Stimulated activated effector memory CD8-positive, alpha-beta T cell treated with anti-CD3 and anti-CD28 coated beads, Interleukin-12 subunit alpha, Interleukin-12 subunit beta, amount 100 ng/mL, for 72 hours (primary cell): ENCODE measurements at regions not wholly inside any gene's neighbourhood (a gene's known extent, or its start where the extent isn't known, plus 50 kb on each side); places are given as distances from the start of the nearest gene placed in this dataset.
"Not testable (repeated sequence)": the region's sequence is repeated elsewhere in the genome, so short reads cannot be mapped to it uniquely, and the experiment has no call there.

Source experiments
- ATAC-seq: fragments of 150-1000 bp; cut with Tn5 transposase; 2 replicates; pipeline ENCODE4 v1.10.0; 2021
- DNase-seq, 2 donors: peaks; one replicate each; pipeline ENCODE4 v3.0.0; 2021 to 2022; ENCODE audit warnings: low spot score in 2 of 2
- H3K27ac Mint-ChIP-seq: one replicate; pipeline ENCODE4 v1.8.0; 2022; ENCODE audit warnings: mild to moderate bottlenecking, mixed read lengths
- H3K36me3 Mint-ChIP-seq: one replicate; pipeline ENCODE4 v1.8.0; 2022; ENCODE audit warnings: mild to moderate bottlenecking, mixed read lengths
- H3K4me1 Mint-ChIP-seq: one replicate; pipeline ENCODE4 v1.8.0; 2022; ENCODE audit warnings: mixed read lengths
- H3K4me3 Mint-ChIP-seq: one replicate; pipeline ENCODE4 v1.8.0; 2022; ENCODE audit warnings: mild to moderate bottlenecking, mixed read lengths
- H3K9me3 Mint-ChIP-seq: one replicate; pipeline ENCODE4 v1.8.0; 2022; ENCODE audit warnings: mixed read lengths

GRCh38 chrX:9372866-9373265 lies 92.0 kb upstream of the TBL1X start:
- H3K27ac Mint-ChIP-seq = no peak overlapping the region
- DNase-seq (no peak), ATAC-seq (no peak)
- H3K4me1 Mint-ChIP-seq = peaks cover 6% of the 10 kb centered on the region
- no peak overlapping the region for H3K4me3 Mint-ChIP-seq
- no peaks in the 10 kb centered on the region for H3K36me3 Mint-ChIP-seq
- no peaks in the 10 kb centered on the region for H3K9me3 Mint-ChIP-seq

GRCh38 chrX:9373789-9374188 lies 91.1 kb upstream of the TBL1X start:
- Mint-ChIP-seq H3K36me3 (no peaks in the 10 kb centered on the region), H3K4me3 (no peak overlapping the region), H3K9me3 (no peaks in the 10 kb centered on the region), H3K4me1 (peaks cover 9% of the 10 kb centered on the region), H3K27ac (no peak overlapping the region)
- DNase-seq = no peak
- no peak for ATAC-seq

GRCh38 chrX:9374555-9374954 lies 90.3 kb upstream of the TBL1X start:
- Mint-ChIP-seq H3K9me3 (no peaks in the 10 kb centered on the region), H3K4me1 (peaks cover 17% of the 10 kb centered on the region), H3K27ac (no peak overlapping the region), H3K36me3 (no peaks in the 10 kb centered on the region), H3K4me3 (no peak overlapping the region)
- ATAC-seq = no peak
- DNase-seq = no peak

GRCh38 chrX:9376111-9376510 lies 88.7 kb upstream of the TBL1X start:
- DNase-seq (no peak), ATAC-seq (no peak)
- Mint-ChIP-seq H3K4me3 (no peak overlapping the region), H3K27ac (no peak overlapping the region), H3K36me3 (no peaks in the 10 kb centered on the region), H3K4me1 (peaks cover 19% of the 10 kb centered on the region), H3K9me3 (no peaks in the 10 kb centered on the region)

- not testable (repeated sequence) for H3K36me3 Mint-ChIP-seq, H3K9me3 Mint-ChIP-seq, H3K4me3 Mint-ChIP-seq, DNase-seq, H3K27ac Mint-ChIP-seq, ATAC-seq
- H3K4me1 Mint-ChIP-seq = peaks cover 19% of the 10 kb centered on the region
These were observed 87.6 kb upstream of the TBL1X start for GRCh38 chrX:9377216-9377615.

- DNase-seq (no peak), ATAC-seq (peak; percentile 86)
- Mint-ChIP-seq H3K27ac (no peak overlapping the region), H3K4me1 (peaks cover 34% of the 10 kb centered on the region), H3K9me3 (no peaks in the 10 kb centered on the region), H3K4me3 (no peak overlapping the region), H3K36me3 (no peaks in the 10 kb centered on the region)
These were observed 85.7 kb upstream of the TBL1X start for GRCh38 chrX:9378980-9379696.

GRCh38 chrX:9379697-9380551 lies 84.9 kb upstream of the TBL1X start:
- no peaks in the 10 kb centered on the region for H3K36me3 Mint-ChIP-seq
- H3K27ac Mint-ChIP-seq = no peak overlapping the region
- H3K4me1 Mint-ChIP-seq = peaks cover 34% of the 10 kb centered on the region
- DNase-seq (no peak), ATAC-seq (peak; percentile 26)
- no peak overlapping the region for H3K4me3 Mint-ChIP-seq
- H3K9me3 Mint-ChIP-seq = no peaks in the 10 kb centered on the region

- ATAC-seq = no peak
- no peak overlapping the region for H3K27ac Mint-ChIP-seq
These were observed 81.2 kb upstream of the TBL1X start for GRCh38 chrX:9383655-9384054.

GRCh38 chrX:9388450-9388849 lies 76.4 kb upstream of the TBL1X start:
- DNase-seq (no peak), ATAC-seq (no peak)
- H3K4me3 Mint-ChIP-seq = no peak overlapping the region
- H3K4me1 Mint-ChIP-seq = peaks cover 4% of the 10 kb centered on the region
- H3K9me3 Mint-ChIP-seq = no peaks in the 10 kb centered on the region
- H3K27ac Mint-ChIP-seq = no peak overlapping the region
- H3K36me3 Mint-ChIP-seq = no peaks in the 10 kb centered on the region

More at GRCh38 chrX:9383655-9384054, 81.2 kb upstream of the TBL1X start:
- Mint-ChIP-seq H3K36me3 (no peaks in the 10 kb centered on the region), H3K9me3 (no peaks in the 10 kb centered on the region), H3K4me1 (peaks cover 32% of the 10 kb centered on the region), H3K4me3 (no peak overlapping the region)
- no peak for DNase-seq

GRCh38 chrX:9390121-9390520 lies 74.7 kb upstream of the TBL1X start:
- ATAC-seq (no peak), DNase-seq (no peak)
- Mint-ChIP-seq H3K4me1 (no peaks in the 10 kb centered on the region), H3K36me3 (no peaks in the 10 kb centered on the region), H3K9me3 (no peaks in the 10 kb centered on the region), H3K4me3 (no peak overlapping the region), H3K27ac (no peak overlapping the region)

- no peak overlapping the region for H3K4me3 Mint-ChIP-seq
- no peaks in the 10 kb centered on the region for H3K4me1 Mint-ChIP-seq
- no peaks in the 10 kb centered on the region for H3K9me3 Mint-ChIP-seq
- DNase-seq (no peak), ATAC-seq (no peak)
- no peak overlapping the region for H3K27ac Mint-ChIP-seq
- no peaks in the 10 kb centered on the region for H3K36me3 Mint-ChIP-seq
These were observed 74.0 kb upstream of the TBL1X start for GRCh38 chrX:9390693-9391368.

- ATAC-seq (no peak), DNase-seq (no peak)
- Mint-ChIP-seq H3K9me3 (no peaks in the 10 kb centered on the region), H3K27ac (no peak overlapping the region), H3K36me3 (no peaks in the 10 kb centered on the region), H3K4me1 (no peaks in the 10 kb centered on the region), H3K4me3 (no peak overlapping the region)
These were observed 72.4 kb upstream of the TBL1X start for GRCh38 chrX:9392445-9392844.

GRCh38 chrX:9393571-9393970 lies 71.3 kb upstream of the TBL1X start:
- H3K4me1 Mint-ChIP-seq = no peaks in the 10 kb centered on the region
- H3K27ac Mint-ChIP-seq = no peak overlapping the region
- H3K36me3 Mint-ChIP-seq = no peaks in the 10 kb centered on the region
- H3K4me3 Mint-ChIP-seq = no peak overlapping the region
- ATAC-seq (no peak), DNase-seq (no peak)
- H3K9me3 Mint-ChIP-seq = no peaks in the 10 kb centered on the region

- no peak for DNase-seq
- H3K9me3 Mint-ChIP-seq = no peaks in the 10 kb centered on the region
- H3K4me1 Mint-ChIP-seq = no peaks in the 10 kb centered on the region
- no peak overlapping the region for H3K27ac Mint-ChIP-seq
- ATAC-seq = no peak
- no peaks in the 10 kb centered on the region for H3K36me3 Mint-ChIP-seq
- no peak overlapping the region for H3K4me3 Mint-ChIP-seq
These were observed 70.6 kb upstream of the TBL1X start for GRCh38 chrX:9394212-9394611.

- Mint-ChIP-seq H3K36me3 (no peaks in the 10 kb centered on the region), H3K4me3 (no peak overlapping the region)
- no peak for ATAC-seq
These were observed 67.9 kb upstream of the TBL1X start for GRCh38 chrX:9396930-9397329.

More at GRCh38 chrX:9396930-9397329, 67.9 kb upstream of the TBL1X start:
- no peaks in the 10 kb centered on the region for H3K4me1 Mint-ChIP-seq
- no peak for DNase-seq
- H3K9me3 Mint-ChIP-seq = no peaks in the 10 kb centered on the region
- H3K27ac Mint-ChIP-seq = no peak overlapping the region
